ENCODE measurements at regions not wholly inside any gene's neighbourhood (a gene's known extent, or its start where the extent isn't known, plus 50 kb on each side); places are given as distances from the start of the nearest gene placed in this dataset.

- Histone ChIP-seq H3K9me3 (ENCODE audit: insufficient read depth, low read depth, low read length) (no peaks in the 10 kb centered on the region), H4K20me1 (ENCODE audit: insufficient read depth, low read length, poor library complexity, severe bottlenecking) (no peaks in the 10 kb centered on the region), H3K4me1 (ENCODE audit: insufficient read depth, low read length, poor library complexity, severe bottlenecking) (no peaks in the 10 kb centered on the region), H3F3A (ENCODE audit: low read depth) (no peaks in the 10 kb centered on the region), H3K9ac (ENCODE audit: low read depth, low read length, poor library complexity, severe bottlenecking) (no peak overlapping the region), H3K79me2 (ENCODE audit: insufficient read depth, low read length) (no peaks in the 10 kb centered on the region), H3K27me3 (ENCODE audit: insufficient read depth, low read length, poor library complexity, severe bottlenecking) (no peaks in the 10 kb centered on the region), H3K9me2 (replicated peaks; ENCODE audit: low read depth, low read length) (no peaks in the 10 kb centered on the region), H3K36me3 (ENCODE audit: insufficient read depth, low read length) (no peaks in the 10 kb centered on the region), H3K4me2 (ENCODE audit: low read depth, low read length, poor library complexity, severe bottlenecking) (no peak overlapping the region), H2AFZ (ENCODE audit: low read length) (no peak overlapping the region), H3K4me3 (ENCODE audit: low read length, poor library complexity, severe bottlenecking) (no peak overlapping the region)
- TF ChIP-seq EZH2phosphoT487 (IDR thresholded peaks at IDR 0.05; ENCODE audit: borderline replicate concordance) = no peak
- TF ChIP-seq, protein P1, sequence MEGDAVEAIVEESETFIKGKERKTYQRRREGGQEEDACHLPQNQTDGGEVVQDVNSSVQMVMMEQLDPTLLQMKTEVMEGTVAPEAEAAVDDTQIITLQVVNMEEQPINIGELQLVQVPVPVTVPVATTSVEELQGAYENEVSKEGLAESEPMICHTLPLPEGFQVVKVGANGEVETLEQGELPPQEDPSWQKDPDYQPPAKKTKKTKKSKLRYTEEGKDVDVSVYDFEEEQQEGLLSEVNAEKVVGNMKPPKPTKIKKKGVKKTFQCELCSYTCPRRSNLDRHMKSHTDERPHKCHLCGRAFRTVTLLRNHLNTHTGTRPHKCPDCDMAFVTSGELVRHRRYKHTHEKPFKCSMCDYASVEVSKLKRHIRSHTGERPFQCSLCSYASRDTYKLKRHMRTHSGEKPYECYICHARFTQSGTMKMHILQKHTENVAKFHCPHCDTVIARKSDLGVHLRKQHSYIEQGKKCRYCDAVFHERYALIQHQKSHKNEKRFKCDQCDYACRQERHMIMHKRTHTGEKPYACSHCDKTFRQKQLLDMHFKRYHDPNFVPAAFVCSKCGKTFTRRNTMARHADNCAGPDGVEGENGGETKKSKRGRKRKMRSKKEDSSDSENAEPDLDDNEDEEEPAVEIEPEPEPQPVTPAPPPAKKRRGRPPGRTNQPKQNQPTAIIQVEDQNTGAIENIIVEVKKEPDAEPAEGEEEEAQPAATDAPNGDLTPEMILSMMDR (conservative IDR thresholded peaks at IDR 0.05; ENCODE audit: low read length) = no peak
Measured at GRCh38 chr9:80806671-80807070, 882.7 kb downstream of the TLE1 start.

DNA sequence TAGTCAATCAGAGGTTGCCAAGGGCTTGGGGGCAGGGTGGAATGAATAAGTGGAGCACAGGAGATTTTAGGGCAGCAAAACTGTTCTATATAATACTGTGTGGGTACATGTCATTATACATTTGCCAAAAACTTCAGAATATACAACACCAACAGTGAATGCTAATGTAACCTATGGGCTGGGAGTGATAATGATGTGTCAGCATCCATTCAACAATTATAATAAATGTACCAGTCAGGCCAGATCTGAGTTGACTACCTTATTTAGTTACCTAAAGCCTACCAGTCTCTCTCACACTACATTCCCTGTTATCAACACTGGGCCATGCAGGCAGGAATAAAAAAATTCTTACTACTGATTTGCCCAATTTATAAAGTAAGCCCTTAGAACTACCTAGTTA is 884.5 kb downstream of the TLE1 start:
- H3K79me2 ChIP-seq (ENCODE audit: insufficient read depth, low read length) = no peaks in the 10 kb centered on the region
- H2AFZ ChIP-seq (ENCODE audit: low read length) = no peak overlapping the region
- no peaks in the 10 kb centered on the region for H3K27me3 ChIP-seq (ENCODE audit: insufficient read depth, low read length, poor library complexity, severe bottlenecking)
- H3K9ac ChIP-seq (ENCODE audit: low read depth, low read length, poor library complexity, severe bottlenecking) = no peak overlapping the region
- H4K20me1 ChIP-seq (ENCODE audit: insufficient read depth, low read length, poor library complexity, severe bottlenecking) = no peaks in the 10 kb centered on the region
- H3K9me2 ChIP-seq (replicated peaks; ENCODE audit: low read depth, low read length) = no peaks in the 10 kb centered on the region
- H3K4me3 ChIP-seq (ENCODE audit: low read length, poor library complexity, severe bottlenecking) = no peak overlapping the region
- H3K4me2 ChIP-seq (ENCODE audit: low read depth, low read length, poor library complexity, severe bottlenecking) = no peak overlapping the region
- H3K36me3 ChIP-seq (ENCODE audit: insufficient read depth, low read length) = no peaks in the 10 kb centered on the region
- no peaks in the 10 kb centered on the region for H3F3A ChIP-seq (ENCODE audit: low read depth)
- H3K9me3 ChIP-seq (ENCODE audit: insufficient read depth, low read depth, low read length) = no peaks in the 10 kb centered on the region
- no peaks in the 10 kb centered on the region for H3K4me1 ChIP-seq (ENCODE audit: insufficient read depth, low read length, poor library complexity, severe bottlenecking)
- TF ChIP-seq EZH2phosphoT487 (IDR thresholded peaks at IDR 0.05; ENCODE audit: borderline replicate concordance) = no peak
- TF ChIP-seq, protein P1 (conservative IDR thresholded peaks at IDR 0.05; ENCODE audit: low read length) = no peak

- no peaks in the 10 kb centered on the region for H4K20me1 ChIP-seq (ENCODE audit: insufficient read depth, low read length, poor library complexity, severe bottlenecking)
- H3K79me2 ChIP-seq (ENCODE audit: insufficient read depth, low read length) = no peaks in the 10 kb centered on the region
- no peaks in the 10 kb centered on the region for H3K9me2 ChIP-seq (replicated peaks; ENCODE audit: low read depth, low read length)
- H3K27me3 ChIP-seq (ENCODE audit: insufficient read depth, low read length, poor library complexity, severe bottlenecking) = no peaks in the 10 kb centered on the region
- H3K9ac ChIP-seq (ENCODE audit: low read depth, low read length, poor library complexity, severe bottlenecking) = no peak overlapping the region
- no peaks in the 10 kb centered on the region for H3K36me3 ChIP-seq (ENCODE audit: insufficient read depth, low read length)
- no peaks in the 10 kb centered on the region for H3F3A ChIP-seq (ENCODE audit: low read depth)
- no peak overlapping the region for H3K4me2 ChIP-seq (ENCODE audit: low read depth, low read length, poor library complexity, severe bottlenecking)
- no peak overlapping the region for H3K4me3 ChIP-seq (ENCODE audit: low read length, poor library complexity, severe bottlenecking)
- TF ChIP-seq, protein P1 (conservative IDR thresholded peaks at IDR 0.05; ENCODE audit: low read length) = no peak
- no peak for TF ChIP-seq EZH2phosphoT487 (IDR thresholded peaks at IDR 0.05; ENCODE audit: borderline replicate concordance)
- no peak overlapping the region for H2AFZ ChIP-seq (ENCODE audit: low read length)
- no peaks in the 10 kb centered on the region for H3K9me3 ChIP-seq (ENCODE audit: insufficient read depth, low read depth, low read length)
- H3K4me1 ChIP-seq (ENCODE audit: insufficient read depth, low read length, poor library complexity, severe bottlenecking) = no peaks in the 10 kb centered on the region
Measured at GRCh38 chr9:80797831-80798688, 891.3 kb downstream of the TLE1 start.

Data from Loucy (cell line).